Panc1 (cell line): ENCODE measurements at regions not wholly inside any gene's neighbourhood (a gene's known extent, or its start where the extent isn't known, plus 50 kb on each side); places are given as distances from the start of the nearest gene placed in this dataset.
A peak's percentile ranks its signal among the peaks of the same experiment; 100 is the strongest.

Experiments used
- ATAC-seq: fragments of 200-7000 bp; cut with Tn5 transposase; 2 replicates; pipeline ENCODE4 v1.9.1; 2020; ENCODE audit warnings: mild to moderate bottlenecking, moderate library complexity
- BruUV-seq: library from RNA; stranded (reverse); fragments of 400-500 nt; replicated peaks from 2 replicates; lab custom pipeline; 2021; lab: Mats Ljungman, UMichigan
- CTCF ChIA-PET: fragments of 300-600 bp; sonication (Branson Sonifier 250); formaldehyde crosslinking; loops from one replicate; lab custom pipeline; 2022; ENCODE audit warnings: antibody characterized with exemption; lab: Charles Lee
- POLR2A ChIA-PET: fragments of 300-600 bp; sonication (Branson Sonifier 250); formaldehyde crosslinking; loops from one replicate; lab custom pipeline; 2022; ENCODE audit warnings: antibody characterized with exemption; lab: Charles Lee
- DNase-seq: peaks from one replicate; pipeline ENCODE4 v3.0.0-alpha.2; 2010; ENCODE audit warnings: low read depth, low spot score
- H3K27ac ChIP-seq: 2 replicates; pipeline ENCODE4 v1.5.1; 2011; ENCODE audit warnings: mild to moderate bottlenecking, low read length, inconsistent platforms
- H3K27me3 ChIP-seq: fragments of 200-500 bp; sonication (Bioruptor generic); 2 replicates; pipeline ENCODE4 v1.6.0; 2014; ENCODE audit warnings: low read length, inconsistent platforms; ENCODE audit not compliant: control insufficient read depth, insufficient read depth
- H3K36me3 ChIP-seq: fragments of 200-500 bp; sonication (Bioruptor generic); 2 replicates; pipeline ENCODE4 v1.5.1; 2014; ENCODE audit warnings: inconsistent platforms, mild to moderate bottlenecking, low read length, moderate library complexity; ENCODE audit not compliant: control insufficient read depth, insufficient read depth
- H3K4me1 ChIP-seq: 2 replicates; pipeline ENCODE4 v1.5.1; 2011; ENCODE audit warnings: inconsistent platforms, mild to moderate bottlenecking, low read length, moderate library complexity; ENCODE audit not compliant: control insufficient read depth, insufficient read depth
- H3K4me3 ChIP-seq, 2 experiments: 2 replicates each; pipeline ENCODE4 v1.5.1; 2011 to 2012; ENCODE audit warnings: low read depth in 2 of 2, low read length in 2 of 2, mild to moderate bottlenecking in 2 of 2, inconsistent platforms in 1 of 2, moderate library complexity in 1 of 2
- H3K9me3 ChIP-seq: fragments of 200-500 bp; sonication (Bioruptor generic); 2 replicates; pipeline ENCODE4 v1.5.1; 2014; ENCODE audit warnings: low read depth, mild to moderate bottlenecking, inconsistent platforms, low read length, moderate library complexity; ENCODE audit not compliant: control insufficient read depth, insufficient read depth
- POLR2AphosphoS5 ChIP-seq: IDR thresholded peaks from 2 replicates; pipeline ENCODE4 v1.6.1; 2012; ENCODE audit warnings: mild to moderate bottlenecking, low read depth, low read length, moderate library complexity
- SIN3A ChIP-seq: IDR thresholded peaks from 2 replicates; pipeline ENCODE4 v1.6.1; 2012; ENCODE audit warnings: low read depth, mild to moderate bottlenecking, low read length, moderate library complexity, borderline replicate concordance; ENCODE audit not compliant: insufficient read depth
- TCF7L2 ChIP-seq: IDR thresholded peaks from 2 replicates; pipeline ENCODE4 v1.6.1; 2011; ENCODE audit warnings: mild to moderate bottlenecking, low read depth, low read length, inconsistent platforms
- in situ Hi-C: cut with HindIII; loops from 2 replicates; pipeline ENCODE4 v1.10.0; 2016; ENCODE audit warnings: low sequenced_read_pairs, low pct_unique_long_range_greater_than_20kb
- intact Hi-C: fragments of 100-400 bp; cut with micrococcal nuclease; formaldehyde crosslinking; loops from one replicate; pipeline ENCODE4 v1.10.0; 2022; ENCODE audit not compliant: unreplicated experiment
- TF ChIP-seq, protein P1 (sequence below), 2 experiments: IDR thresholded peaks; 2 replicates each; pipeline ENCODE4 v1.6.1; 2011 to 2012; ENCODE audit warnings: low read depth in 2 of 2, control low read depth in 1 of 2, low read length in 1 of 2, mild to moderate bottlenecking in 1 of 2, moderate library complexity in 1 of 2; ENCODE audit not compliant: insufficient read depth in 1 of 2

DNA sequence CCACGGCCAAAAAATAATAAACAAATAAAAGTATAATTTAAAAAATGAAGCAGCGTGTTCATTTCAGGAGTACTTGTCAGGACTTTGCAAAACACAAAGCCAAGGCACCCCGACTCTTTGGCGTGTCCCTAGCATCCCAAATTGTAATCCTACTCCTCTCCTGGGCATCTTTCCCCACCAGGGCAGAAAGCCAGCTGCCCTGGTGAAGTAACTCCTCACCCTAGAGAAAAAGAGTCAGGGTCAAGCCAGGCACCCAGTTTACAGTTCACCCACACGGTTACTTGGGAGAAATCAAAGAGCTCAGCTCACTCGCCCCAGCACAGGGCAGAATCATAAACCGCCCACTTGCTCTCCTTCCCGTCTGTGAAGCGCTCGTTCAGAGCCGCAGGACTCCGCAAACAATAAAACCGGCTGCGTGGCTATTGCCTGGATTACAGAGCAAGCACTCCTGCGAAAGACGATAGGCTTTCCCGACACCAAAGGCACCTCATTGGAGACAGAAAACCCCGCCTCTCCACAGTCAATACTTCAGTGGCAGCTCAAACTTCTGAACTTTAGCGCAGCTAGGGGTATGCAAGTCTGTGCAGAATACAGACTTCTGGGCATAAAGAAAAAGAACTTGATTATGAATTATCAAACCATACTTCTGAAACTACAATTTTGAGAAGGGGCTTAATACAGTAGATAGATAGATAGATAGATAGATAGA lies 73.0 kb upstream of the NHSL1 start:
- Histone ChIP-seq H3K9me3 (no peaks in the 10 kb centered on the region), H3K27me3 (no peaks in the 10 kb centered on the region), H3K4me3 (peak overlapping the region; percentile 28 to 35), H3K27ac (peak overlapping the region; percentile 25; the same call in 1 of the 2 replicates), H3K36me3 (no peaks in the 10 kb centered on the region), H3K4me1 (peaks cover 17% of the 10 kb centered on the region; the same call in 1 of the 2 replicates)
- DNase-seq (no peak), ATAC-seq (peak; percentile 85)
- intact Hi-C loops (no loop called here), in situ Hi-C loops (no loop called here)
- no TSS peak for BruUV-seq
- CTCF ChIA-PET, result no interaction called here
- POLR2A ChIA-PET, result no interaction called here
- TF ChIP-seq TCF7L2, result no peak
- TF ChIP-seq, protein P1, sequence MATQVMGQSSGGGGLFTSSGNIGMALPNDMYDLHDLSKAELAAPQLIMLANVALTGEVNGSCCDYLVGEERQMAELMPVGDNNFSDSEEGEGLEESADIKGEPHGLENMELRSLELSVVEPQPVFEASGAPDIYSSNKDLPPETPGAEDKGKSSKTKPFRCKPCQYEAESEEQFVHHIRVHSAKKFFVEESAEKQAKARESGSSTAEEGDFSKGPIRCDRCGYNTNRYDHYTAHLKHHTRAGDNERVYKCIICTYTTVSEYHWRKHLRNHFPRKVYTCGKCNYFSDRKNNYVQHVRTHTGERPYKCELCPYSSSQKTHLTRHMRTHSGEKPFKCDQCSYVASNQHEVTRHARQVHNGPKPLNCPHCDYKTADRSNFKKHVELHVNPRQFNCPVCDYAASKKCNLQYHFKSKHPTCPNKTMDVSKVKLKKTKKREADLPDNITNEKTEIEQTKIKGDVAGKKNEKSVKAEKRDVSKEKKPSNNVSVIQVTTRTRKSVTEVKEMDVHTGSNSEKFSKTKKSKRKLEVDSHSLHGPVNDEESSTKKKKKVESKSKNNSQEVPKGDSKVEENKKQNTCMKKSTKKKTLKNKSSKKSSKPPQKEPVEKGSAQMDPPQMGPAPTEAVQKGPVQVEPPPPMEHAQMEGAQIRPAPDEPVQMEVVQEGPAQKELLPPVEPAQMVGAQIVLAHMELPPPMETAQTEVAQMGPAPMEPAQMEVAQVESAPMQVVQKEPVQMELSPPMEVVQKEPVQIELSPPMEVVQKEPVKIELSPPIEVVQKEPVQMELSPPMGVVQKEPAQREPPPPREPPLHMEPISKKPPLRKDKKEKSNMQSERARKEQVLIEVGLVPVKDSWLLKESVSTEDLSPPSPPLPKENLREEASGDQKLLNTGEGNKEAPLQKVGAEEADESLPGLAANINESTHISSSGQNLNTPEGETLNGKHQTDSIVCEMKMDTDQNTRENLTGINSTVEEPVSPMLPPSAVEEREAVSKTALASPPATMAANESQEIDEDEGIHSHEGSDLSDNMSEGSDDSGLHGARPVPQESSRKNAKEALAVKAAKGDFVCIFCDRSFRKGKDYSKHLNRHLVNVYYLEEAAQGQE (IDR thresholded peaks at IDR 0.05; ENCODE audit: insufficient read depth in 1 of 2, low read depth in 2 of 2, low read length in 1 of 2), result no peak

DNA sequence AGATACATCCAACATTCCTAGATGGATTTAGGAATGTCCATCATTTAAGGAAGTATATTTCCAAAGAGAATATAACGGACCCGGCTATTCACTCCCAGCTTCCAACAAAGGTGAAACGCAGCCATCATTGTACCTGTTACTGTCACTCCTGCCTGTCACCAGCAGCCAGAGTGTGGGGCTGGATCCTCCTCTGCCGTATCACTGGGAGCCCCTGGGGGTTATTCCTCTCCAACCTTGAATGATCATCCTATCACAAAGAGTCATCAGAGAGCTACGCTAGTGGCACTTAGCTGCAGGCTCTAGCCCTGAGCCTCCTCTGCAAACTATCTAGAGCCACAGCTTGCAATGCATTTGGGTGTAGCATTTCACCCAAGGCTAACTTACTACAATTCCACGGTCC lies 73.6 kb upstream of the NHSL1 start:
- no peaks in the 10 kb centered on the region for H3K9me3 ChIP-seq
- intact Hi-C loops, result no loop called here
- in situ Hi-C loops, result no loop called here
- no peaks in the 10 kb centered on the region for H3K36me3 ChIP-seq
- H3K27me3 ChIP-seq, result no peaks in the 10 kb centered on the region
- POLR2A ChIA-PET, result no interaction called here
- TF ChIP-seq, protein P1 (IDR thresholded peaks at IDR 0.05; ENCODE audit: insufficient read depth in 1 of 2, low read depth in 2 of 2, low read length in 1 of 2), result no peak
- TF ChIP-seq POLR2AphosphoS5 (no peak), SIN3A (no peak), TCF7L2 (no peak)
- BruUV-seq, result no TSS peak
- H3K4me1 ChIP-seq, result peaks cover 20% of the 10 kb centered on the region; the same call in 1 of the 2 replicates
- H3K4me3 ChIP-seq, result no peak overlapping the region
- no peak overlapping the region for H3K27ac ChIP-seq
- no peak for DNase-seq
- CTCF ChIA-PET, result no interaction called here
- peak; percentile 35; the same call in 1 of the 2 replicates for ATAC-seq
